Ovary (tissue), 3 donors: ENCODE measurements at regions not wholly inside any gene's neighbourhood (a gene's known extent, or its start where the extent isn't known, plus 50 kb on each side); places are given as distances from the start of the nearest gene placed in this dataset.

ENCODE experiments used
- EP300 ChIP-seq: sonication (generic); formaldehyde crosslinking; IDR thresholded peaks from one replicate; pipeline ENCODE4 v1.6.1; 2017; ENCODE audit warnings: antibody characterized with exemption
- POLR2A ChIP-seq: fragments of 450-650 bp; IDR thresholded peaks from one replicate; pipeline ENCODE4 v1.6.1; 2017; ENCODE audit warnings: antibody characterized with exemption, mild to moderate bottlenecking, moderate library complexity
- TF ChIP-seq, protein P1 (sequence below), 3 donors: fragments of 450-650 bp in 2 of 3; fragments of 200-600 bp in 1 of 3; IDR thresholded peaks; one replicate each; pipeline versions ENCODE4 v1.5.1 to v1.8.0; 2016 to 2022; ENCODE audit warnings: antibody characterized with exemption in 3 of 3, mild to moderate bottlenecking in 1 of 3
- donor health status: DM: no; HTN: no; CAD: no.

GRCh38 chr13:48162217-48162616, 67.3 kb upstream of the MED4 start:
- TF ChIP-seq, protein P1, sequence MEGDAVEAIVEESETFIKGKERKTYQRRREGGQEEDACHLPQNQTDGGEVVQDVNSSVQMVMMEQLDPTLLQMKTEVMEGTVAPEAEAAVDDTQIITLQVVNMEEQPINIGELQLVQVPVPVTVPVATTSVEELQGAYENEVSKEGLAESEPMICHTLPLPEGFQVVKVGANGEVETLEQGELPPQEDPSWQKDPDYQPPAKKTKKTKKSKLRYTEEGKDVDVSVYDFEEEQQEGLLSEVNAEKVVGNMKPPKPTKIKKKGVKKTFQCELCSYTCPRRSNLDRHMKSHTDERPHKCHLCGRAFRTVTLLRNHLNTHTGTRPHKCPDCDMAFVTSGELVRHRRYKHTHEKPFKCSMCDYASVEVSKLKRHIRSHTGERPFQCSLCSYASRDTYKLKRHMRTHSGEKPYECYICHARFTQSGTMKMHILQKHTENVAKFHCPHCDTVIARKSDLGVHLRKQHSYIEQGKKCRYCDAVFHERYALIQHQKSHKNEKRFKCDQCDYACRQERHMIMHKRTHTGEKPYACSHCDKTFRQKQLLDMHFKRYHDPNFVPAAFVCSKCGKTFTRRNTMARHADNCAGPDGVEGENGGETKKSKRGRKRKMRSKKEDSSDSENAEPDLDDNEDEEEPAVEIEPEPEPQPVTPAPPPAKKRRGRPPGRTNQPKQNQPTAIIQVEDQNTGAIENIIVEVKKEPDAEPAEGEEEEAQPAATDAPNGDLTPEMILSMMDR (IDR thresholded peaks at IDR 0.05) = no peak
- TF ChIP-seq EP300 (no peak), POLR2A (no peak)
